ENCODE measurements at regions not wholly inside any gene's neighbourhood (a gene's known extent, or its start where the extent isn't known, plus 50 kb on each side); places are given as distances from the start of the nearest gene placed in this dataset.

GRCh38 chr1:38134294-38134755 is 87.7 kb upstream of the POU3F1 start:
- no peak for TF ChIP-seq CTCF (IDR thresholded peaks at IDR 0.05; ENCODE audit: low read length)
- no peak for TF ChIP-seq EZH2 (IDR thresholded peaks at IDR 0.05; ENCODE audit: borderline replicate concordance, low read length)

Data from OCI-LY1 (cell line).